Gastrocnemius medialis (tissue), 4 donors: ENCODE measurements at regions not wholly inside any gene's neighbourhood (a gene's known extent, or its start where the extent isn't known, plus 50 kb on each side); places are given as distances from the start of the nearest gene placed in this dataset.

Source experiments
- CTCF ChIP-seq, 5 experiments: fragments of 450-650 bp in 3 of 5; fragments of 200-600 bp in 2 of 5; sonication (generic) in 2 of 5; IDR thresholded peaks in 4 of 5; conservative IDR thresholded peaks in 1 of 5; 1 replicate in 4 of 5; 2 replicates in 1 of 5; pipeline ENCODE4 v1.5.1; 2016 to 2019; ENCODE audit warnings: antibody characterized with exemption in 5 of 5, mild to moderate bottlenecking in 3 of 5, moderate library complexity in 3 of 5
- POLR2A ChIP-seq, 2 donors: fragments of 450-650 bp; IDR thresholded peaks; one replicate each; pipeline ENCODE4 v1.6.1; 2017; ENCODE audit warnings: antibody characterized with exemption in 2 of 2, mild to moderate bottlenecking in 2 of 2, moderate library complexity in 2 of 2

GRCh38 chr17:72542317-72542716 is 421.5 kb downstream of the SOX9 start:
- no peak for TF ChIP-seq CTCF (IDR thresholded peaks at IDR 0.05 in 4 of 5, conservative IDR thresholded peaks at IDR 0.05 in 1 of 5)
- TF ChIP-seq POLR2A (IDR thresholded peaks at IDR 0.05) = no peak
